Thoracic aorta (tissue), 2 donors: ENCODE measurements at regions not wholly inside any gene's neighbourhood (a gene's known extent, or its start where the extent isn't known, plus 50 kb on each side); places are given as distances from the start of the nearest gene placed in this dataset.
"Not testable (repeated sequence)": the region's sequence is repeated elsewhere in the genome, so short reads cannot be mapped to it uniquely, and the experiment has no call there.

Experiments
- ATAC-seq: fragments of 150-250 bp; one replicate; pipeline ENCODE4 v1.8.0; 2017; ENCODE audit warnings: low read depth; ENCODE audit not compliant: insufficient number of reproducible peaks, low FRiP score
- DNase-seq: peaks from one replicate; pipeline ENCODE4 v3.0.0-alpha.2; 2020; ENCODE audit warnings: low spot score
- H3K27ac ChIP-seq, 2 donors: fragments of 200-600 bp; sonication (generic); 1 replicate in 1 of 2; 2 replicates in 1 of 2; pipeline ENCODE4 v1.5.1; 2016; ENCODE audit warnings: mild to moderate bottlenecking in 2 of 2, moderate library complexity in 2 of 2
- H3K27me3 ChIP-seq: fragments of 200-600 bp; sonication (generic); replicated peaks from 2 replicates; pipeline ENCODE4 v1.6.0; 2016; ENCODE audit warnings: mild to moderate bottlenecking; ENCODE audit not compliant: insufficient read depth
- H3K36me3 ChIP-seq: fragments of 200-600 bp; sonication (generic); one replicate; pipeline ENCODE4 v1.5.1; 2016
- H3K4me1 ChIP-seq, 2 donors: fragments of 200-600 bp; sonication (generic); 1 replicate in 1 of 2; 2 replicates in 1 of 2; pipeline versions ENCODE4 v1.5.1 to v1.6.0; 2016; ENCODE audit warnings: low read depth in 2 of 2, mild to moderate bottlenecking in 1 of 2; ENCODE audit not compliant: control insufficient read depth in 1 of 2
- H3K4me3 ChIP-seq: fragments of 200-600 bp; sonication (generic); 2 replicates; pipeline ENCODE4 v1.5.1; 2016; ENCODE audit warnings: mild to moderate bottlenecking
- H3K9me3 ChIP-seq: fragments of 200-600 bp; sonication (generic); 2 replicates; pipeline ENCODE4 v1.5.1; 2016
- TF ChIP-seq, protein P1 (sequence below): fragments of 200-600 bp; sonication (generic); IDR thresholded peaks from one replicate; pipeline ENCODE4 v1.5.1; 2019; ENCODE audit warnings: antibody characterized with exemption

DNA sequence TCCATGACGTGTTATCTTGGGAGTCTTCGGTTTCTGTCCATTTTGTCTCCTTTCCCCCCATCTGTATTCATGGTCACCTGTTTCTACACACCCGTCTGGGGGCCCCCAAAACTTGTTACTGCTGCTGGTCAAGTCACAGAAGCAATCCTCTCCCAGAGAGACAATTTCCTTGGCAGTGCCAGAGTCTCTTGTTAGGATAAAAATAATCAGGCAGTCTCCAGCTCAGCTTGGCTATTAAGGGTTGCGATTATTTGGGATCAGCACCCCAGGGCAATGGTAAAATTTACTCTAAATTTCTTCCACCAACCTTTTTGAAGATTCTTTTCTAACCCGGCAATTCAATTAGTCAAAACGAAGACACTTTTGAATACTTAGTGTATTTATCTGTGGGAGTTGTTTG lies 229.1 kb upstream of the JARID2 start:
- Histone ChIP-seq H3K4me3 (no peak overlapping the region), H3K36me3 (no peaks in the 10 kb centered on the region), H3K27ac (no peak overlapping the region), H3K9me3 (no peaks in the 10 kb centered on the region), H3K4me1 (no peaks in the 10 kb centered on the region), H3K27me3 (no peaks in the 10 kb centered on the region)
- TF ChIP-seq, protein P1, sequence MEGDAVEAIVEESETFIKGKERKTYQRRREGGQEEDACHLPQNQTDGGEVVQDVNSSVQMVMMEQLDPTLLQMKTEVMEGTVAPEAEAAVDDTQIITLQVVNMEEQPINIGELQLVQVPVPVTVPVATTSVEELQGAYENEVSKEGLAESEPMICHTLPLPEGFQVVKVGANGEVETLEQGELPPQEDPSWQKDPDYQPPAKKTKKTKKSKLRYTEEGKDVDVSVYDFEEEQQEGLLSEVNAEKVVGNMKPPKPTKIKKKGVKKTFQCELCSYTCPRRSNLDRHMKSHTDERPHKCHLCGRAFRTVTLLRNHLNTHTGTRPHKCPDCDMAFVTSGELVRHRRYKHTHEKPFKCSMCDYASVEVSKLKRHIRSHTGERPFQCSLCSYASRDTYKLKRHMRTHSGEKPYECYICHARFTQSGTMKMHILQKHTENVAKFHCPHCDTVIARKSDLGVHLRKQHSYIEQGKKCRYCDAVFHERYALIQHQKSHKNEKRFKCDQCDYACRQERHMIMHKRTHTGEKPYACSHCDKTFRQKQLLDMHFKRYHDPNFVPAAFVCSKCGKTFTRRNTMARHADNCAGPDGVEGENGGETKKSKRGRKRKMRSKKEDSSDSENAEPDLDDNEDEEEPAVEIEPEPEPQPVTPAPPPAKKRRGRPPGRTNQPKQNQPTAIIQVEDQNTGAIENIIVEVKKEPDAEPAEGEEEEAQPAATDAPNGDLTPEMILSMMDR, result no peak
- DNase-seq, result no peak
- no peak for ATAC-seq

DNA sequence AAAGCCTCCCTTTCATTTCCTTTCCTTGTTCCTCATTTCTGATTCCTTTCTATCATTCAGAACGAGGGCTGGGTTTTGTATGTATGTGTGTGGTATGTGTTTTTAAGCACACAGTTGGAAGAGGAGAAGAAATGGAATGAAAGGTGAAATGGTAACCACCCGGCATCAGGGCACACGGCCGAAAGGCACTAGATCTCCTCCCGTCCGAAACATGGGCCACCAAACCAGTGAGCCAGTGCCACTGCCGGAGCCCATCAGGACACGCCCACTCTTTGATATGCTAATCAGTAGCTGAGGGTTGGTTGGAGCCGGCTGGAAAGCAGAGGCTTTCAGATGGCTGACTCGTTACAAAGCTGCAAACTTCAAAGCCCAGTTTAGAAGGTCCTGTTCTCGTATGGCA lies 228.6 kb upstream of the JARID2 start:
- no peak for ATAC-seq
- Histone ChIP-seq H3K4me3 (no peak overlapping the region), H3K36me3 (no peaks in the 10 kb centered on the region), H3K9me3 (no peaks in the 10 kb centered on the region), H3K4me1 (no peaks in the 10 kb centered on the region), H3K27me3 (no peaks in the 10 kb centered on the region), H3K27ac (no peak overlapping the region)
- no peak for DNase-seq
- TF ChIP-seq, protein P1, result no peak

GRCh38 chr6:15017803-15018202 lies 228.1 kb upstream of the JARID2 start:
- H3K27me3 ChIP-seq, result no peaks in the 10 kb centered on the region
- H3K9me3 ChIP-seq, result no peaks in the 10 kb centered on the region
- TF ChIP-seq, protein P1, result no peak
- no peak overlapping the region for H3K4me3 ChIP-seq
- no peak for ATAC-seq
- no peaks in the 10 kb centered on the region for H3K36me3 ChIP-seq
- no peak overlapping the region for H3K27ac ChIP-seq
- no peaks in the 10 kb centered on the region for H3K4me1 ChIP-seq
- no peak for DNase-seq

GRCh38 chr6:15020119-15020770 lies 225.6 kb upstream of the JARID2 start:
- no peak for DNase-seq
- Histone ChIP-seq H3K4me3 (no peak overlapping the region), H3K27ac (no peak overlapping the region), H3K27me3 (no peaks in the 10 kb centered on the region), H3K4me1 (no peaks in the 10 kb centered on the region), H3K9me3 (no peaks in the 10 kb centered on the region), H3K36me3 (no peaks in the 10 kb centered on the region)
- no peak for ATAC-seq
- TF ChIP-seq, protein P1, result no peak

DNA sequence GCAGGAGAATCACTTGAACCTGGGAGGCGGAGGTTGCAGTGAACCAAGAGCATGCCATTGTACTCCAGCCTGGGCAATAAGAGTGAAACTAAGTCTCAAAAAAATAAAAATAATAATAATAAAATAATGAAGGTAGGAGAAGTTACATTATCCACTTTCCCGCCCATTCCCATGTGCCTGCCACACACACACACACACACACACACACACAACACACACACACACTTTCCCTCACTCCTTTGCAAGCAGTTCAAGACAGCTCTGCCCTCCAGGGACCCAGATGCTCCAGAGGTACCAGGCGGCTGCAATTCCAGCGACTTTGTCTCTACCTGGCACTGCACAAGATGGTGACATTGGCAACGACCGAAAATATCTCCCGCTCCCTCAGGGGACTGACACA lies 224.8 kb upstream of the JARID2 start:
- H3K9me3 ChIP-seq, result no peaks in the 10 kb centered on the region
- TF ChIP-seq, protein P1, result no peak
- no peaks in the 10 kb centered on the region for H3K36me3 ChIP-seq
- no peak overlapping the region for H3K27ac ChIP-seq
- no peaks in the 10 kb centered on the region for H3K4me1 ChIP-seq
- no peak for ATAC-seq
- no peak for DNase-seq
- no peak overlapping the region for H3K4me3 ChIP-seq
- H3K27me3 ChIP-seq, result no peaks in the 10 kb centered on the region

DNA sequence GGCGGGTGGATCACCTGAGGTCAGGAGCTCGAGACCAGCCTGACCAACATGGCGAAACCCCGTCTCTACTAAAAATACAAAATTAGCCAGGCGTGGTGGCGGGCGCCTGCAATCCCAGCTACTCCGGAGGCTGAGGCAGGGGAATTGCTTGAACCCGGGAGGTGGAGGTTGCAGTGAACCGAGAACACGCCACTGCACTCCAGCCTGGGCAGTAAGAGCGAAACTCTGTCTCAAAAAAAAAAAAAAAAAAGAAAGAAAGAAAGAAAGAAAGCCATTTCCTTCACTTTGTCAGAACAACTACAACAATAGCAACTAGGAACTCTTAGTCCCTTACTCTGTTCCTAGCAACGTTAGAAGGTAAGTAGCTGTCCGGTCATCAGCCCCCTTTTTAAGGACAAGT lies 222.9 kb upstream of the JARID2 start:
- not testable (repeated sequence) for H3K36me3 ChIP-seq, ATAC-seq

More for the DNA sequence above, 222.9 kb upstream of the JARID2 start:
- not testable (repeated sequence) for H3K27me3 ChIP-seq, H3K4me3 ChIP-seq, H3K9me3 ChIP-seq, H3K27ac ChIP-seq, DNase-seq, H3K4me1 ChIP-seq
